ENCODE measurements at regions not wholly inside any gene's neighbourhood (a gene's known extent, or its start where the extent isn't known, plus 50 kb on each side); places are given as distances from the start of the nearest gene placed in this dataset.
"Not testable (repeated sequence)": the region's sequence is repeated elsewhere in the genome, so short reads cannot be mapped to it uniquely, and the experiment has no call there.

- no peak for DNase-seq
Measured at GRCh38 chr3:98705694-98706093, 57.4 kb upstream of the ST3GAL6 start.

- DNase-seq = not testable (repeated sequence)
Measured at GRCh38 chr3:98708681-98709080, 54.5 kb upstream of the ST3GAL6 start.

GRCh38 chr3:98709441-98709840, 53.7 kb upstream of the ST3GAL6 start:
- no peak for DNase-seq

- DNase-seq = no peak
Measured at GRCh38 chr3:98710067-98710659, 53.0 kb upstream of the ST3GAL6 start.

- no peak for DNase-seq
Measured at GRCh38 chr3:98711426-98711825, 51.7 kb upstream of the ST3GAL6 start.

GRCh38 chr3:98712726-98713125, 50.4 kb upstream of the ST3GAL6 start:
- DNase-seq = no peak

- DNase-seq = not testable (repeated sequence)
Measured at GRCh38 chr3:98713332-98713731, 49.8 kb upstream of the ST3GAL6 start.
